Prostate gland (tissue), 2 donors: ENCODE measurements at regions not wholly inside any gene's neighbourhood (a gene's known extent, or its start where the extent isn't known, plus 50 kb on each side); places are given as distances from the start of the nearest gene placed in this dataset.

Experiments used
- CTCF ChIP-seq, 4 experiments: fragments of 200-600 bp in 2 of 4; fragments of 450-650 bp in 2 of 4; sonication (generic) in 2 of 4; IDR thresholded peaks; 1 replicate in 3 of 4; 2 replicates in 1 of 4; pipeline ENCODE4 v1.5.1; 2016 to 2019; ENCODE audit warnings: antibody characterized with exemption in 4 of 4, mild to moderate bottlenecking in 2 of 4, moderate library complexity in 2 of 4
- POLR2A ChIP-seq: fragments of 450-650 bp; IDR thresholded peaks from one replicate; pipeline ENCODE4 v1.6.1; 2016; ENCODE audit warnings: antibody characterized with exemption, mild to moderate bottlenecking
- POLR2AphosphoS5 ChIP-seq: sonication (generic); formaldehyde crosslinking; IDR thresholded peaks from one replicate; pipeline ENCODE4 v1.6.1; 2017; ENCODE audit warnings: antibody characterized with exemption

- TF ChIP-seq POLR2A: no peak
- no peak for TF ChIP-seq POLR2AphosphoS5
- TF ChIP-seq CTCF (IDR thresholded peaks at IDR 0.05): no peak
These were observed 544.1 kb upstream of the ID2 start for GRCh38 chr2:8137801-8138200.
